ENCODE measurements at regions not wholly inside any gene's neighbourhood (a gene's known extent, or its start where the extent isn't known, plus 50 kb on each side); places are given as distances from the start of the nearest gene placed in this dataset.
"Not testable (repeated sequence)": the region's sequence is repeated elsewhere in the genome, so short reads cannot be mapped to it uniquely, and the experiment has no call there.

- in situ Hi-C loops (cut with MboI; ENCODE audit: low pct_unique_long_range_greater_than_20kb, low sequenced_read_pairs): no loop called here
- no peak for DNase-seq
Measured at GRCh38 chr6:168863467-168863866, 390.2 kb downstream of the THBS2 start.

GRCh38 chr6:168862346-168862980 is 391.2 kb downstream of the THBS2 start:
- no peak for DNase-seq
- in situ Hi-C loops (cut with MboI; ENCODE audit: low pct_unique_long_range_greater_than_20kb, low sequenced_read_pairs): no loop called here

GRCh38 chr6:168860987-168861386 is 392.7 kb downstream of the THBS2 start:
- no peak for DNase-seq
- in situ Hi-C loops (cut with MboI; ENCODE audit: low pct_unique_long_range_greater_than_20kb, low sequenced_read_pairs): no loop called here

GRCh38 chr6:168860341-168860740 is 393.3 kb downstream of the THBS2 start:
- no peak for DNase-seq
- in situ Hi-C loops (cut with MboI; ENCODE audit: low pct_unique_long_range_greater_than_20kb, low sequenced_read_pairs): no loop called here

- in situ Hi-C loops (cut with MboI; ENCODE audit: low pct_unique_long_range_greater_than_20kb, low sequenced_read_pairs): no loop called here
- DNase-seq: no peak
Measured at GRCh38 chr6:168858926-168859325, 394.7 kb downstream of the THBS2 start.

GRCh38 chr6:168856914-168857313 is 396.7 kb downstream of the THBS2 start:
- in situ Hi-C loops (cut with MboI; ENCODE audit: low pct_unique_long_range_greater_than_20kb, low sequenced_read_pairs): no loop called here
- DNase-seq: no peak

GRCh38 chr6:168852376-168852884 is 401.2 kb downstream of the THBS2 start:
- in situ Hi-C loops (cut with MboI; ENCODE audit: low pct_unique_long_range_greater_than_20kb, low sequenced_read_pairs): no loop called here
- no peak for DNase-seq

- in situ Hi-C loops (cut with MboI; ENCODE audit: low pct_unique_long_range_greater_than_20kb, low sequenced_read_pairs): no loop called here
- no peak for DNase-seq
Measured at GRCh38 chr6:168851460-168852375, 401.9 kb downstream of the THBS2 start.

GRCh38 chr6:168850027-168850736 is 403.5 kb downstream of the THBS2 start:
- DNase-seq; in situ Hi-C loops (cut with MboI; ENCODE audit: low pct_unique_long_range_greater_than_20kb, low sequenced_read_pairs): not testable (repeated sequence)

GRCh38 chr6:168849459-168849858 is 404.2 kb downstream of the THBS2 start:
- DNase-seq: no peak
- in situ Hi-C loops (cut with MboI; ENCODE audit: low pct_unique_long_range_greater_than_20kb, low sequenced_read_pairs): no loop called here

GRCh38 chr6:168848797-168849196 is 404.8 kb downstream of the THBS2 start:
- in situ Hi-C loops (cut with MboI; ENCODE audit: low pct_unique_long_range_greater_than_20kb, low sequenced_read_pairs): no loop called here
- no peak for DNase-seq

- DNase-seq: no peak
Measured at GRCh38 chr6:168844821-168845609, 404.0 kb downstream of the SMOC2 start.

GRCh38 chr6:168842632-168843212 is 401.7 kb downstream of the SMOC2 start:
- in situ Hi-C loops (cut with MboI; ENCODE audit: low pct_unique_long_range_greater_than_20kb, low sequenced_read_pairs); DNase-seq: not testable (repeated sequence)

More at GRCh38 chr6:168844821-168845609, 404.0 kb downstream of the SMOC2 start:
- in situ Hi-C loops (cut with MboI; ENCODE audit: low pct_unique_long_range_greater_than_20kb, low sequenced_read_pairs): no loop called here

- in situ Hi-C loops (cut with MboI; ENCODE audit: low pct_unique_long_range_greater_than_20kb, low sequenced_read_pairs): no loop called here
- no peak for DNase-seq
Measured at GRCh38 chr6:168841609-168842278, 400.8 kb downstream of the SMOC2 start.

GRCh38 chr6:168840932-168841331 is 399.9 kb downstream of the SMOC2 start:
- in situ Hi-C loops (cut with MboI; ENCODE audit: low pct_unique_long_range_greater_than_20kb, low sequenced_read_pairs); DNase-seq: not testable (repeated sequence)

GRCh38 chr6:168840299-168840698 is 399.3 kb downstream of the SMOC2 start:
- in situ Hi-C loops (cut with MboI; ENCODE audit: low pct_unique_long_range_greater_than_20kb, low sequenced_read_pairs); DNase-seq: not testable (repeated sequence)

- in situ Hi-C loops (cut with MboI; ENCODE audit: low pct_unique_long_range_greater_than_20kb, low sequenced_read_pairs): no loop called here
- no peak for DNase-seq
Measured at GRCh38 chr6:168838037-168838399, 397.0 kb downstream of the SMOC2 start.
